K562 (cell line): ENCODE measurements at regions not wholly inside any gene's neighbourhood (a gene's known extent, or its start where the extent isn't known, plus 50 kb on each side); places are given as distances from the start of the nearest gene placed in this dataset.

Experiments used
- CHD7 ChIP-seq: fragments of 200-600 bp; sonication (generic); IDR thresholded peaks from one replicate; pipeline ENCODE4 v1.6.1; 2012; ENCODE audit warnings: mild to moderate bottlenecking, low read depth, low read length, inconsistent platforms
- ETS2 ChIP-seq: IDR thresholded peaks from 2 replicates; pipeline ENCODE4 v1.6.1; 2016; ENCODE audit warnings: borderline replicate concordance, missing genetic modification characterization, mild to moderate bottlenecking, moderate library complexity, missing compliant biosample characterization; ENCODE audit not compliant: poor library complexity, severe bottlenecking
- ETV5 ChIP-seq: sonication (generic); formaldehyde crosslinking; IDR thresholded peaks from 2 replicates; pipeline ENCODE4 v1.4.0; 2020; ENCODE audit warnings: low read depth, mild to moderate bottlenecking, missing genetic modification reagents
- FUS ChIP-seq: fragments of 200-400 bp; formaldehyde crosslinking; optimal IDR thresholded peaks from 2 replicates; pipeline ENCODE3; 2017; ENCODE audit warnings: low read depth, low read length
- SMAD1 ChIP-seq: fragments of 150-350 bp; IDR thresholded peaks from 2 replicates; pipeline ENCODE4 v1.6.1; 2014; ENCODE audit warnings: low read length, low read depth; ENCODE audit not compliant: partially characterized antibody
- ZNF507 ChIP-seq: conservative IDR thresholded peaks from 2 replicates; pipeline ENCODE4 v1.6.1; 2017; ENCODE audit warnings: missing genetic modification characterization, missing compliant biosample characterization
- TF ChIP-seq, protein P1 (sequence below), 3 experiments: fragments of 200-800 bp in 1 of 3; fragments of 250-450 bp in 1 of 3; fragments of 450-650 bp in 1 of 3; sonication (Bioruptor Pico) in 1 of 3; sonication (Bioruptor generic) in 1 of 3; formaldehyde crosslinking in 1 of 3; IDR thresholded peaks; 2 replicates each; pipeline versions ENCODE4 v1.6.1 to v1.8.0; 2016 to 2022; ENCODE audit warnings: mild to moderate bottlenecking in 2 of 3, missing genetic modification characterization in 2 of 3, missing compliant biosample characterization in 1 of 3, moderate library complexity in 1 of 3

GRCh38 chr9:107161338-107161737 lies 121.7 kb upstream of the RAD23B start (continued):
- TF ChIP-seq CHD7 = no peak
- no peak for TF ChIP-seq ETV5 (CRISPR knock-in tag)
- no peak for TF ChIP-seq ZNF507 (tag)
- TF ChIP-seq, protein P1, sequence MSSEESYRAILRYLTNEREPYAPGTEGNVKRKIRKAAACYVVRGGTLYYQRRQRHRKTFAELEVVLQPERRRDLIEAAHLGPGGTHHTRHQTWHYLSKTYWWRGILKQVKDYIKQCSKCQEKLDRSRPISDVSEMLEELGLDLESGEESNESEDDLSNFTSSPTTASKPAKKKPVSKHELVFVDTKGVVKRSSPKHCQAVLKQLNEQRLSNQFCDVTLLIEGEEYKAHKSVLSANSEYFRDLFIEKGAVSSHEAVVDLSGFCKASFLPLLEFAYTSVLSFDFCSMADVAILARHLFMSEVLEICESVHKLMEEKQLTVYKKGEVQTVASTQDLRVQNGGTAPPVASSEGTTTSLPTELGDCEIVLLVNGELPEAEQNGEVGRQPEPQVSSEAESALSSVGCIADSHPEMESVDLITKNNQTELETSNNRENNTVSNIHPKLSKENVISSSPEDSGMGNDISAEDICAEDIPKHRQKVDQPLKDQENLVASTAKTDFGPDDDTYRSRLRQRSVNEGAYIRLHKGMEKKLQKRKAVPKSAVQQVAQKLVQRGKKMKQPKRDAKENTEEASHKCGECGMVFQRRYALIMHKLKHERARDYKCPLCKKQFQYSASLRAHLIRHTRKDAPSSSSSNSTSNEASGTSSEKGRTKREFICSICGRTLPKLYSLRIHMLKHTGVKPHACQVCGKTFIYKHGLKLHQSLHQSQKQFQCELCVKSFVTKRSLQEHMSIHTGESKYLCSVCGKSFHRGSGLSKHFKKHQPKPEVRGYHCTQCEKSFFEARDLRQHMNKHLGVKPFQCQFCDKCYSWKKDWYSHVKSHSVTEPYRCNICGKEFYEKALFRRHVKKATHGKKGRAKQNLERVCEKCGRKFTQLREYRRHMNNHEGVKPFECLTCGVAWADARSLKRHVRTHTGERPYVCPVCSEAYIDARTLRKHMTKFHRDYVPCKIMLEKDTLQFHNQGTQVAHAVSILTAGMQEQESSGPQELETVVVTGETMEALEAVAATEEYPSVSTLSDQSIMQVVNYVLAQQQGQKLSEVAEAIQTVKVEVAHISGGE (CRISPR knock-in tag; IDR thresholded peaks at IDR 0.05) = no peak
- TF ChIP-seq SMAD1 = no peak
- no peak for TF ChIP-seq FUS
- no peak for TF ChIP-seq ETS2 (tag)
